SH-SY5Y (cell line): ENCODE measurements at regions not wholly inside any gene's neighbourhood (a gene's known extent, or its start where the extent isn't known, plus 50 kb on each side); places are given as distances from the start of the nearest gene placed in this dataset.

Experiments
- GATA2 ChIP-seq: IDR thresholded peaks from 2 replicates; pipeline ENCODE4 v1.6.1; 2011; ENCODE audit warnings: mild to moderate bottlenecking, low read depth, low read length
- GATA3 ChIP-seq: IDR thresholded peaks from 2 replicates; pipeline ENCODE4 v1.6.1; 2011; ENCODE audit warnings: low read depth, mild to moderate bottlenecking, low read length, moderate library complexity

GRCh38 chr2:128565441-128565840, 246.8 kb upstream of the HS6ST1 start:
- TF ChIP-seq GATA2 (no peak), GATA3 (no peak)
